HS-5 (cell line): ENCODE measurements at regions not wholly inside any gene's neighbourhood (a gene's known extent, or its start where the extent isn't known, plus 50 kb on each side); places are given as distances from the start of the nearest gene placed in this dataset.
"Not testable (repeated sequence)": the region's sequence is repeated elsewhere in the genome, so short reads cannot be mapped to it uniquely, and the experiment has no call there.

Experiments used
- DNase-seq: peaks from one replicate; pipeline ENCODE4 v3.0.0-alpha.2; 2012; ENCODE audit warnings: low read depth

- DNase-seq: not testable (repeated sequence)
These were observed 136.5 kb downstream of the ZNF92 start for GRCh38 chr7:65510187-65510538.

GRCh38 chr7:65519751-65520150 is 146.1 kb downstream of the ZNF92 start:
- not testable (repeated sequence) for DNase-seq

GRCh38 chr7:65545465-65546161 is 172.0 kb downstream of the ZNF92 start:
- not testable (repeated sequence) for DNase-seq

- DNase-seq: not testable (repeated sequence)
These were observed 176.2 kb downstream of the ZNF92 start for GRCh38 chr7:65549589-65550443.

GRCh38 chr7:65550444-65550809 is 176.8 kb downstream of the ZNF92 start:
- not testable (repeated sequence) for DNase-seq

- DNase-seq: not testable (repeated sequence)
These were observed 177.4 kb downstream of the ZNF92 start for GRCh38 chr7:65551042-65551441.

- DNase-seq: not testable (repeated sequence)
These were observed 181.2 kb downstream of the ZNF92 start for GRCh38 chr7:65554553-65555476.

GRCh38 chr7:65558584-65558983 is 184.9 kb downstream of the ZNF92 start:
- not testable (repeated sequence) for DNase-seq

- DNase-seq: not testable (repeated sequence)
These were observed 188.2 kb downstream of the ZNF92 start for GRCh38 chr7:65561786-65562372.

GRCh38 chr7:65562522-65562921 is 188.9 kb downstream of the ZNF92 start:
- DNase-seq: not testable (repeated sequence)

GRCh38 chr7:65563333-65563732 is 189.7 kb downstream of the ZNF92 start:
- not testable (repeated sequence) for DNase-seq

- not testable (repeated sequence) for DNase-seq
These were observed 194.6 kb downstream of the ZNF92 start for GRCh38 chr7:65568226-65568625.

GRCh38 chr7:65570990-65571389 is 197.3 kb downstream of the ZNF92 start:
- DNase-seq: not testable (repeated sequence)

GRCh38 chr7:65572581-65572980 is 198.9 kb downstream of the ZNF92 start:
- DNase-seq: not testable (repeated sequence)

GRCh38 chr7:65576370-65576769 is 202.7 kb downstream of the ZNF92 start:
- DNase-seq: not testable (repeated sequence)

GRCh38 chr7:65582518-65583119 is 209.0 kb downstream of the ZNF92 start:
- DNase-seq: not testable (repeated sequence)

GRCh38 chr7:65602495-65602894 is 228.8 kb downstream of the ZNF92 start:
- DNase-seq: not testable (repeated sequence)

GRCh38 chr7:65609131-65609530 is 235.5 kb downstream of the ZNF92 start:
- no peak for DNase-seq

GRCh38 chr7:65613644-65614289 is 240.1 kb downstream of the ZNF92 start:
- DNase-seq: not testable (repeated sequence)

- not testable (repeated sequence) for DNase-seq
These were observed 242.5 kb downstream of the ZNF92 start for GRCh38 chr7:65616111-65616510.

GRCh38 chr7:65620216-65620615 is 246.6 kb downstream of the ZNF92 start:
- DNase-seq: not testable (repeated sequence)
